ENCODE measurements at regions not wholly inside any gene's neighbourhood (a gene's known extent, or its start where the extent isn't known, plus 50 kb on each side); places are given as distances from the start of the nearest gene placed in this dataset.

GRCh38 chr2:105536175-105536574 lies 137.3 kb upstream of the FHL2 start:
- TF ChIP-seq CTCF (conservative IDR thresholded peaks at IDR 0.05; ENCODE audit: low read depth, low read length) (no peak), EZH2 (IDR thresholded peaks at IDR 0.05; ENCODE audit: low read length, unreplicated experiment) (no peak)

All from PC-3 (cell line).